GM20000 (cell line): ENCODE measurements at regions not wholly inside any gene's neighbourhood (a gene's known extent, or its start where the extent isn't known, plus 50 kb on each side); places are given as distances from the start of the nearest gene placed in this dataset.

ENCODE experiments used
- DNase-seq: peaks from one replicate; pipeline ENCODE4 v3.0.0; 2012; ENCODE audit warnings: low spot score
- TF ChIP-seq, protein P1 (sequence below): IDR thresholded peaks from 2 replicates; pipeline ENCODE4 v1.5.1; 2012; ENCODE audit warnings: mild to moderate bottlenecking, control low read depth; ENCODE audit errors: extremely low read depth, missing control alignments

DNA sequence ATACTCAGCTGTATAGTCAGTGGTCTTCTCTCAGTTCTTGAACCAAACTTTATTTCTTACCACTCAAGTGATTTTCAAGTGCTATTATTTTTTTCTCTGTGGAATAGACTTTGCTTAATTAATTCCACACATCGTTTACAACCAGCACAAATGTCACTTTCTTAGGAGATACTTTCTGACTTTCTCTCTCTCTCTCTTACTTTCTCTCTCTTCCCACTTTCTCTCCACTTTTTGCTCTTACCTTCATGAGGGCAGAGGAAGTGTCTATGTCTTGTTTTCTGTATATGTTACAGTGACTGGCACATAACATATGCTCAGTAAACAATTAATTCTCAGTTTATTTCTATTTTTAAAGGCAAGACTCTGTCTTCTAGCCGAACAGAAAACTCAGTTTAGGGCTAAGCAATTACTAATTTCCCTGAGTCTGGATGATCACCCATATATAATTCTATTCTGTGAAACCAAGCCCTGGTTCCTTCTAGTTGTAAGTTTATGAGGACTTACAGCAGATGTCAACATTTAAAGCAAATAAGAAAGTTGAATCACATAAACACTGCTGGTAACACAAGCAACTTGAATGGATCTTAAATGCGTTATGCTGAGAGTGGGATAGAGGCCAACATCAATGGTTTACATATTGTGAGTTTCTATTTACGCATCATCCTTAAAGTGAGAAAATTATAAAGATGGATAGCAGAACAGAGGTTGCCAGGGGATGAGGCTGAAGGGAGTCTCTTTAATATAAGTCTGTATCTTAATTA, 791.4 kb downstream of the MTRR start:
- TF ChIP-seq, protein P1, sequence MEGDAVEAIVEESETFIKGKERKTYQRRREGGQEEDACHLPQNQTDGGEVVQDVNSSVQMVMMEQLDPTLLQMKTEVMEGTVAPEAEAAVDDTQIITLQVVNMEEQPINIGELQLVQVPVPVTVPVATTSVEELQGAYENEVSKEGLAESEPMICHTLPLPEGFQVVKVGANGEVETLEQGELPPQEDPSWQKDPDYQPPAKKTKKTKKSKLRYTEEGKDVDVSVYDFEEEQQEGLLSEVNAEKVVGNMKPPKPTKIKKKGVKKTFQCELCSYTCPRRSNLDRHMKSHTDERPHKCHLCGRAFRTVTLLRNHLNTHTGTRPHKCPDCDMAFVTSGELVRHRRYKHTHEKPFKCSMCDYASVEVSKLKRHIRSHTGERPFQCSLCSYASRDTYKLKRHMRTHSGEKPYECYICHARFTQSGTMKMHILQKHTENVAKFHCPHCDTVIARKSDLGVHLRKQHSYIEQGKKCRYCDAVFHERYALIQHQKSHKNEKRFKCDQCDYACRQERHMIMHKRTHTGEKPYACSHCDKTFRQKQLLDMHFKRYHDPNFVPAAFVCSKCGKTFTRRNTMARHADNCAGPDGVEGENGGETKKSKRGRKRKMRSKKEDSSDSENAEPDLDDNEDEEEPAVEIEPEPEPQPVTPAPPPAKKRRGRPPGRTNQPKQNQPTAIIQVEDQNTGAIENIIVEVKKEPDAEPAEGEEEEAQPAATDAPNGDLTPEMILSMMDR, result no peak
- no peak for DNase-seq

- no peak for DNase-seq
- TF ChIP-seq, protein P1, result no peak
Measured at GRCh38 chr5:8663374-8663773, 794.4 kb downstream of the MTRR start.

DNA sequence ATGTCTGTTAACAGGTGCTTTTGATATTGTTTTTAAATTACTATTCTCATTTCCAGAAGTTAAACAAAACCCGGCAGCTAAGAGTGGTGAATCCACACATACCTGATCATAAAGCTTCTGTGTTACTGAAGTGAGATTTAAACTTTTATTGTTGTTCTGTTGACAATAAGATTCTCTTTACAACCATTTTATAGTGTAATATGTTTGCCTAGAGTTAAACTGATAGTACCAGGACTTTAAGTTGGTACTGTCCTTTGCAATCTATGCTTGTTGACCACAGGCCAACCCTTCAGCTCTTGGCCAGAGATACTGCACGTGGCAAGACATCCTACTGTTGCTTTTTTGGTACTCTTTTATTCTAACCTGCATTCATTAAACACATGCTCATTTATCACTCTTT, 806.2 kb downstream of the MTRR start:
- TF ChIP-seq, protein P1, result no peak
- no peak for DNase-seq

- TF ChIP-seq, protein P1, result no peak
Measured at GRCh38 chr5:8676695-8677094, 807.7 kb downstream of the MTRR start.

DNA sequence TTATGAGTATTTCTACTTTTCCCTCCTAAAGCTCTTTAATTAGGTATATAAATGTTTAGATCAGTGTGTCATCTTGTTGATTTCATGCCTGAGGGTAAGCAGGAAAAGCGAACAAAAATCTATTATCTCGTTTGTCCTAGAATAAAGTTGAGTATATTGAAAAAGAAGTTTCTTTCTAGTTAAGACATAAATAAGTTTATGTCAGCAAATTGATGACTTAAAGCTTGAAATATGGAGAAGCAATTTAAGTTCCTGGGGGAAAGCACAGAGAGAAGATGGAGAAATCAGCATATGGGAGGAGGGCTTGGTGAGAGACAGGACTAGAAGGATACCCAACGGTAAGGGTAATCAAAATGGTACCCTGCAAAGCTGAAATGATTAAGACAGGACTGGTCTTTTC, 813.4 kb downstream of the MTRR start:
- DNase-seq, result no peak
- TF ChIP-seq, protein P1, result no peak

More at GRCh38 chr5:8676695-8677094, 807.7 kb downstream of the MTRR start:
- DNase-seq, result no peak

GRCh38 chr5:8683496-8683895, 814.5 kb downstream of the MTRR start:
- TF ChIP-seq, protein P1, result no peak
- DNase-seq, result no peak

DNA sequence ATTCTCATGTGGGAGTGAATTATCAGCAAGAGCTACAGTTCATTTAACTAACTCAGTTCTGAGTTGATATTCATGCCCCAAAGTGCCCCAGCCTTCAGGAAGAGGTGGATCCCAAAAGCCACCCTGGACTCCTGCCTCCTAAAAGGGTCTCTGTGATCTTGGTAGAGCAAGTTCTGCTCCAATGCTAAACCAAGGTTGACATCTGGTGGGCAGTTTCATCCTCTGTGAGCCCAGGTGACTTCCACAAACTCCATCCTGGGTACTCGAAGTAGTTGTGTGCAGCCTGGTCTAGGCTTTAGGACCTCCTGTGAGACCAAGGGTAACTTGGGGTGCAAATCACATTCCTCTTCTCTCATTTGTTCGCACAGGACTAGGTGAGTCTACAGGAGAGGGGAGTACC, 816.8 kb downstream of the MTRR start:
- DNase-seq, result no peak

More for the DNA sequence above, 816.8 kb downstream of the MTRR start:
- TF ChIP-seq, protein P1, result no peak
